ENCODE measurements at regions not wholly inside any gene's neighbourhood (a gene's known extent, or its start where the extent isn't known, plus 50 kb on each side); places are given as distances from the start of the nearest gene placed in this dataset.

GRCh38 chr2:195395362-195395761 is 261.7 kb upstream of the SLC39A10 start:
- DNase-seq = no peak
- Histone ChIP-seq H3K36me3 (no peaks in the 10 kb centered on the region), H3K27me3 (ENCODE audit: insufficient read depth, low read depth, severe bottlenecking) (no peaks in the 10 kb centered on the region), H3K9me3 (ENCODE audit: severe bottlenecking) (no peaks in the 10 kb centered on the region), H3K27ac (no peak overlapping the region), H3K4me3 (ENCODE audit: low read depth, low read length) (no peak overlapping the region)
- TF ChIP-seq, protein P1, sequence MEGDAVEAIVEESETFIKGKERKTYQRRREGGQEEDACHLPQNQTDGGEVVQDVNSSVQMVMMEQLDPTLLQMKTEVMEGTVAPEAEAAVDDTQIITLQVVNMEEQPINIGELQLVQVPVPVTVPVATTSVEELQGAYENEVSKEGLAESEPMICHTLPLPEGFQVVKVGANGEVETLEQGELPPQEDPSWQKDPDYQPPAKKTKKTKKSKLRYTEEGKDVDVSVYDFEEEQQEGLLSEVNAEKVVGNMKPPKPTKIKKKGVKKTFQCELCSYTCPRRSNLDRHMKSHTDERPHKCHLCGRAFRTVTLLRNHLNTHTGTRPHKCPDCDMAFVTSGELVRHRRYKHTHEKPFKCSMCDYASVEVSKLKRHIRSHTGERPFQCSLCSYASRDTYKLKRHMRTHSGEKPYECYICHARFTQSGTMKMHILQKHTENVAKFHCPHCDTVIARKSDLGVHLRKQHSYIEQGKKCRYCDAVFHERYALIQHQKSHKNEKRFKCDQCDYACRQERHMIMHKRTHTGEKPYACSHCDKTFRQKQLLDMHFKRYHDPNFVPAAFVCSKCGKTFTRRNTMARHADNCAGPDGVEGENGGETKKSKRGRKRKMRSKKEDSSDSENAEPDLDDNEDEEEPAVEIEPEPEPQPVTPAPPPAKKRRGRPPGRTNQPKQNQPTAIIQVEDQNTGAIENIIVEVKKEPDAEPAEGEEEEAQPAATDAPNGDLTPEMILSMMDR (IDR thresholded peaks at IDR 0.05; ENCODE audit: low read depth, low read length) = no peak

GRCh38 chr2:195392446-195393336 is 264.3 kb upstream of the SLC39A10 start:
- TF ChIP-seq, protein P1 (IDR thresholded peaks at IDR 0.05; ENCODE audit: low read depth, low read length) = no peak
- Histone ChIP-seq H3K4me3 (ENCODE audit: low read depth, low read length) (no peak overlapping the region), H3K27me3 (ENCODE audit: insufficient read depth, low read depth, severe bottlenecking) (no peaks in the 10 kb centered on the region), H3K9me3 (ENCODE audit: severe bottlenecking) (no peaks in the 10 kb centered on the region), H3K27ac (no peak overlapping the region), H3K36me3 (no peaks in the 10 kb centered on the region)
- no peak for DNase-seq

- TF ChIP-seq, protein P1 (IDR thresholded peaks at IDR 0.05; ENCODE audit: low read depth, low read length) = no peak
- Histone ChIP-seq H3K36me3 (no peaks in the 10 kb centered on the region), H3K27ac (no peak overlapping the region), H3K9me3 (ENCODE audit: severe bottlenecking) (no peaks in the 10 kb centered on the region), H3K4me3 (ENCODE audit: low read depth, low read length) (no peak overlapping the region), H3K27me3 (ENCODE audit: insufficient read depth, low read depth, severe bottlenecking) (no peaks in the 10 kb centered on the region)
- DNase-seq = no peak
Observed at GRCh38 chr2:195390686-195391321, 266.2 kb upstream of the SLC39A10 start.

- Histone ChIP-seq H3K36me3 (no peaks in the 10 kb centered on the region), H3K27ac (no peak overlapping the region), H3K4me3 (ENCODE audit: low read depth, low read length) (no peak overlapping the region), H3K9me3 (ENCODE audit: severe bottlenecking) (no peaks in the 10 kb centered on the region), H3K27me3 (ENCODE audit: insufficient read depth, low read depth, severe bottlenecking) (no peaks in the 10 kb centered on the region)
- DNase-seq = no peak
- TF ChIP-seq, protein P1 (IDR thresholded peaks at IDR 0.05; ENCODE audit: low read depth, low read length) = no peak
Observed at GRCh38 chr2:195388028-195388427, 269.0 kb upstream of the SLC39A10 start.

GRCh38 chr2:195382186-195382585 is 274.8 kb upstream of the SLC39A10 start:
- DNase-seq = no peak
- TF ChIP-seq, protein P1 (IDR thresholded peaks at IDR 0.05; ENCODE audit: low read depth, low read length) = no peak
- Histone ChIP-seq H3K27me3 (ENCODE audit: insufficient read depth, low read depth, severe bottlenecking) (no peaks in the 10 kb centered on the region), H3K27ac (no peak overlapping the region), H3K4me3 (ENCODE audit: low read depth, low read length) (no peak overlapping the region), H3K36me3 (no peaks in the 10 kb centered on the region), H3K9me3 (ENCODE audit: severe bottlenecking) (no peaks in the 10 kb centered on the region)

All from WERI-Rb-1 (cell line).